ENCODE measurements at regions not wholly inside any gene's neighbourhood (a gene's known extent, or its start where the extent isn't known, plus 50 kb on each side); places are given as distances from the start of the nearest gene placed in this dataset.

GRCh38 chr5:119785057-119785456 is 155.7 kb downstream of the FAM170A start:
- H3K36me3 ChIP-seq = no peaks in the 10 kb centered on the region
- no peak overlapping the region for H3K27ac ChIP-seq
- no peaks in the 10 kb centered on the region for H3K9me3 ChIP-seq (ENCODE audit: low read depth)
- H3K4me3 ChIP-seq = no peak overlapping the region
- H3K27me3 ChIP-seq = no peaks in the 10 kb centered on the region
- peaks cover 6% of the 10 kb centered on the region for H3K4me1 ChIP-seq (ENCODE audit: low read depth)
- TF ChIP-seq CTCF (IDR thresholded peaks at IDR 0.05; ENCODE audit: low read depth, low read length) = no peak
- no peak for DNase-seq (ENCODE audit: low read depth in 1 of 2, low spot score in 1 of 2)

GRCh38 chr5:119789406-119790117 is 160.2 kb downstream of the FAM170A start:
- no peaks in the 10 kb centered on the region for H3K9me3 ChIP-seq (ENCODE audit: low read depth)
- H3K4me1 ChIP-seq (ENCODE audit: low read depth) = peaks cover 6% of the 10 kb centered on the region
- no peaks in the 10 kb centered on the region for H3K27me3 ChIP-seq
- H3K27ac ChIP-seq = no peak overlapping the region
- peak in 1 of 2 donors; percentile 22 for DNase-seq (ENCODE audit: low read depth in 1 of 2, low spot score in 1 of 2)
- no peak overlapping the region for H3K4me3 ChIP-seq
- H3K36me3 ChIP-seq = no peaks in the 10 kb centered on the region
- no peak for TF ChIP-seq CTCF (IDR thresholded peaks at IDR 0.05; ENCODE audit: low read depth, low read length)

GRCh38 chr5:119792161-119792799 is 162.9 kb downstream of the FAM170A start:
- Histone ChIP-seq H3K4me1 (ENCODE audit: low read depth) (peaks cover 6% of the 10 kb centered on the region), H3K9me3 (ENCODE audit: low read depth) (no peaks in the 10 kb centered on the region), H3K36me3 (no peaks in the 10 kb centered on the region), H3K27me3 (no peaks in the 10 kb centered on the region), H3K27ac (no peak overlapping the region), H3K4me3 (no peak overlapping the region)
- DNase-seq (ENCODE audit: low read depth in 1 of 2, low spot score in 1 of 2) = no peak
- TF ChIP-seq CTCF (IDR thresholded peaks at IDR 0.05; ENCODE audit: low read depth, low read length) = no peak

GRCh38 chr5:119795768-119796167 is 166.4 kb downstream of the FAM170A start:
- Histone ChIP-seq H3K4me1 (ENCODE audit: low read depth) (no peaks in the 10 kb centered on the region), H3K27me3 (no peaks in the 10 kb centered on the region), H3K9me3 (ENCODE audit: low read depth) (no peaks in the 10 kb centered on the region), H3K27ac (no peak overlapping the region), H3K4me3 (no peak overlapping the region), H3K36me3 (no peaks in the 10 kb centered on the region)
- no peak for DNase-seq (ENCODE audit: low read depth in 1 of 2, low spot score in 1 of 2)
- no peak for TF ChIP-seq CTCF (IDR thresholded peaks at IDR 0.05; ENCODE audit: low read depth, low read length)

GRCh38 chr5:119801570-119801969 is 172.2 kb downstream of the FAM170A start:
- Histone ChIP-seq H3K36me3 (no peaks in the 10 kb centered on the region), H3K27me3 (no peaks in the 10 kb centered on the region), H3K9me3 (ENCODE audit: low read depth) (no peaks in the 10 kb centered on the region), H3K4me1 (ENCODE audit: low read depth) (no peaks in the 10 kb centered on the region), H3K27ac (no peak overlapping the region), H3K4me3 (no peak overlapping the region)
- no peak for DNase-seq (ENCODE audit: low read depth in 1 of 2, low spot score in 1 of 2)
- no peak for TF ChIP-seq CTCF (IDR thresholded peaks at IDR 0.05; ENCODE audit: low read depth, low read length)

Data from cardiac muscle cell (in vitro differentiated cells and primary cell).